ENCODE measurements at regions not wholly inside any gene's neighbourhood (a gene's known extent, or its start where the extent isn't known, plus 50 kb on each side); places are given as distances from the start of the nearest gene placed in this dataset.
"Not testable (repeated sequence)": the region's sequence is repeated elsewhere in the genome, so short reads cannot be mapped to it uniquely, and the experiment has no call there.

GRCh38 chr10:108039821-108040584 is 875.5 kb upstream of the SORCS1 start:
- Mint-ChIP-seq H3K4me3 (no peak overlapping the region), H3K9me3 (peaks cover 29% of the 10 kb centered on the region), H3K4me1 (ENCODE audit: low read depth) (no peaks in the 10 kb centered on the region), H3K27ac (no peak overlapping the region), H3K36me3 (ENCODE audit: low read depth) (no peaks in the 10 kb centered on the region), H3K27me3 (no peaks in the 10 kb centered on the region)

- no peaks in the 10 kb centered on the region for H3K4me1 Mint-ChIP-seq (ENCODE audit: low read depth)
- H3K4me3 Mint-ChIP-seq = no peak overlapping the region
- peaks cover 20% of the 10 kb centered on the region for H3K9me3 Mint-ChIP-seq
- no peaks in the 10 kb centered on the region for H3K36me3 Mint-ChIP-seq (ENCODE audit: low read depth)
- H3K27ac Mint-ChIP-seq = no peak overlapping the region
- no peaks in the 10 kb centered on the region for H3K27me3 Mint-ChIP-seq
Observed at GRCh38 chr10:108037061-108037460, 872.6 kb upstream of the SORCS1 start.

- no peaks in the 10 kb centered on the region for H3K27me3 Mint-ChIP-seq
- H3K36me3 Mint-ChIP-seq (ENCODE audit: low read depth) = no peaks in the 10 kb centered on the region
- no peak overlapping the region for H3K4me3 Mint-ChIP-seq
- H3K27ac Mint-ChIP-seq = no peak overlapping the region
- peaks cover 20% of the 10 kb centered on the region for H3K9me3 Mint-ChIP-seq
- H3K4me1 Mint-ChIP-seq (ENCODE audit: low read depth) = no peaks in the 10 kb centered on the region
Observed at GRCh38 chr10:108036265-108036664, 871.8 kb upstream of the SORCS1 start.

- H3K36me3 Mint-ChIP-seq (ENCODE audit: low read depth) = no peaks in the 10 kb centered on the region
- H3K4me1 Mint-ChIP-seq (ENCODE audit: low read depth) = no peaks in the 10 kb centered on the region
- peaks cover 19% of the 10 kb centered on the region for H3K9me3 Mint-ChIP-seq
- H3K27ac Mint-ChIP-seq = no peak overlapping the region
- no peak overlapping the region for H3K4me3 Mint-ChIP-seq
- no peaks in the 10 kb centered on the region for H3K27me3 Mint-ChIP-seq
Observed at GRCh38 chr10:108034829-108035228, 870.3 kb upstream of the SORCS1 start.

DNA sequence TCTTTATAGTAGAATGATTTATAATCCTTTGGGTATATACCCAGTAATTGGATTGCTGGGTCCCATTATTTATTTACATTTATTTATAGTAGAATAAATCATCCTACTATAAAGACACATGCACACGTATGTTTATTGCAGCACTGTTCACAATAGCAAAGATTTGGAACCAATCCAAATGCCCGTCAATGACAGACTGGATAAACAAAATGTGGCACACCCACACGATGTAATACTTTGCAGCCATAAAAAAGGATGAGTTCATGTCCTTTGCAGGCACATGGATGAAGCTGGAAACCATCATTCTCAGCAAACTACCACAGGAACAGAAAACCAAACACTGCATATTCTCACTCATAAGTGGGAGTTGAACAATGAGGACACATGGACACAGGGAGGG is 869.0 kb upstream of the SORCS1 start:
- H3K4me3 Mint-ChIP-seq; H3K36me3 Mint-ChIP-seq (ENCODE audit: low read depth); H3K27ac Mint-ChIP-seq; H3K27me3 Mint-ChIP-seq; H3K4me1 Mint-ChIP-seq (ENCODE audit: low read depth): not testable (repeated sequence)
- H3K9me3 Mint-ChIP-seq = peaks cover 12% of the 10 kb centered on the region

GRCh38 chr10:108031505-108031904 is 867.0 kb upstream of the SORCS1 start:
- Mint-ChIP-seq H3K4me1 (ENCODE audit: low read depth) (no peaks in the 10 kb centered on the region), H3K9me3 (peaks cover 7% of the 10 kb centered on the region), H3K27me3 (no peaks in the 10 kb centered on the region), H3K27ac (no peak overlapping the region), H3K4me3 (no peak overlapping the region), H3K36me3 (ENCODE audit: low read depth) (no peaks in the 10 kb centered on the region)

- Mint-ChIP-seq H3K27ac (no peak overlapping the region), H3K9me3 (peaks cover 4% of the 10 kb centered on the region), H3K4me1 (ENCODE audit: low read depth) (no peaks in the 10 kb centered on the region), H3K4me3 (no peak overlapping the region), H3K36me3 (ENCODE audit: low read depth) (no peaks in the 10 kb centered on the region), H3K27me3 (no peaks in the 10 kb centered on the region)
Observed at GRCh38 chr10:108014902-108015177, 850.3 kb upstream of the SORCS1 start.

- H3K36me3 Mint-ChIP-seq (ENCODE audit: low read depth) = no peaks in the 10 kb centered on the region
- no peak overlapping the region for H3K27ac Mint-ChIP-seq
Observed at GRCh38 chr10:108014145-108014901, 849.8 kb upstream of the SORCS1 start.

GRCh38 chr10:108005627-108006026 is 841.1 kb upstream of the SORCS1 start:
- no peaks in the 10 kb centered on the region for H3K36me3 Mint-ChIP-seq (ENCODE audit: low read depth)

More at GRCh38 chr10:108014145-108014901, 849.8 kb upstream of the SORCS1 start:
- H3K9me3 Mint-ChIP-seq = peaks cover 4% of the 10 kb centered on the region
- H3K27me3 Mint-ChIP-seq = no peaks in the 10 kb centered on the region
- no peak overlapping the region for H3K4me3 Mint-ChIP-seq
- no peaks in the 10 kb centered on the region for H3K4me1 Mint-ChIP-seq (ENCODE audit: low read depth)

GRCh38 chr10:108003576-108003975 is 839.1 kb upstream of the SORCS1 start:
- H3K4me3 Mint-ChIP-seq = no peak overlapping the region
- no peaks in the 10 kb centered on the region for H3K9me3 Mint-ChIP-seq
- H3K27ac Mint-ChIP-seq = no peak overlapping the region
- H3K4me1 Mint-ChIP-seq (ENCODE audit: low read depth) = no peaks in the 10 kb centered on the region
- no peaks in the 10 kb centered on the region for H3K27me3 Mint-ChIP-seq
- H3K36me3 Mint-ChIP-seq (ENCODE audit: low read depth) = no peaks in the 10 kb centered on the region

More at GRCh38 chr10:108005627-108006026, 841.1 kb upstream of the SORCS1 start:
- no peaks in the 10 kb centered on the region for H3K4me1 Mint-ChIP-seq (ENCODE audit: low read depth)
- H3K4me3 Mint-ChIP-seq = no peak overlapping the region
- H3K9me3 Mint-ChIP-seq = peaks cover 3% of the 10 kb centered on the region
- H3K27me3 Mint-ChIP-seq = no peaks in the 10 kb centered on the region
- no peak overlapping the region for H3K27ac Mint-ChIP-seq

DNA sequence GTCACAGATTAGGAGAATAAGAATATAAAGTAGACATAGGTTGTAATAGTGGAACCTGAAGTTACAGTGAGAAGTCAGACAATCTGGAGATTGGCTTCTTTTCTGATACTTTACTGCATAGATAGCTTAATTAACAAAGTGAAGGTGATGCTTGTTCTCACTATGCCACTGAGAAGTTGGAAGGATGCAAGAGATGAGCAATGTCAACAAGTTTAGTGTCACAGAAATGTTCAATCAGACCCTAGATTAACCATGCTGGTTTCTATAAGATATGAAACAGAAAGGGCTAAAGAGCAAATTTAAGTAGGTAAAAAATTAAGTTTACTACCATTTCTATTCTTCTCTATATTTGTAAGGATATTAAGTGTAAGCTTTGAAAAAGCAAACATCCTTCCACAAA is 838.6 kb upstream of the SORCS1 start:
- H3K27ac Mint-ChIP-seq = no peak overlapping the region
- no peaks in the 10 kb centered on the region for H3K9me3 Mint-ChIP-seq
- H3K36me3 Mint-ChIP-seq (ENCODE audit: low read depth) = no peaks in the 10 kb centered on the region
- no peaks in the 10 kb centered on the region for H3K4me1 Mint-ChIP-seq (ENCODE audit: low read depth)
- no peaks in the 10 kb centered on the region for H3K27me3 Mint-ChIP-seq
- no peak overlapping the region for H3K4me3 Mint-ChIP-seq

GRCh38 chr10:108000365-108000764 is 835.9 kb upstream of the SORCS1 start:
- no peaks in the 10 kb centered on the region for H3K4me1 Mint-ChIP-seq (ENCODE audit: low read depth)
- H3K36me3 Mint-ChIP-seq (ENCODE audit: low read depth) = no peaks in the 10 kb centered on the region
- no peak overlapping the region for H3K4me3 Mint-ChIP-seq

DNA sequence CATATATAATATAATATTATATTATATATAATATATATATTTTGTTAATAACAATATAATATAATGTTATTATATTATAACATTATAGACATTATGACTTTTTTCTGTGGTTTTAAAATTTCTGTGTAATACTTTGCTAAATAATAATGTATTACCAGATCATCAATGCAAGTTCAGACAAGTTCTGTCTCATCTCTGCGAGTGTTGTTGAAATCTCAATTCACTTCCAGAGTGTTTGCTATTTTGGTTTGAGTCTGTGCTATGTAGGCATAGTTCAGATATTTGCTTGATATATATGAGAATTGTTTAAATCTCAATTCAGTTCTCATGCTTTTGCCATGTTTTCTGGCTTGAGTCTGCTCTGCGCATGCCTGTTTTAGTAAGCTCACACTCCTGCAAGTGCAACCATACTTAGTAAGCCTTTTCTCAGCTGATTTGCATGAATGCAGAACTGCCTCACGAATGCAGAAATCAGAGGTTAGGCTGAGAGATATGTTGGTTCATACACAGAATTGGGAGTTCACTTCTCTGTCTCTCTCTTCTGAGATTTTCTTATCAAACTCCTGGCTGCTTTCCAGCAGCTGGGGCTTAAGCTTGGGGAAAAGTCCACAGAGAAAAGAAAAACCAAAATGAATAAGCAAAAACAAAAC is 830.2 kb upstream of the SORCS1 start:
- Mint-ChIP-seq H3K27ac (no peak overlapping the region), H3K27me3 (no peaks in the 10 kb centered on the region), H3K4me3 (no peak overlapping the region), H3K4me1 (ENCODE audit: low read depth) (no peaks in the 10 kb centered on the region), H3K9me3 (peaks cover 3% of the 10 kb centered on the region), H3K36me3 (ENCODE audit: low read depth) (no peaks in the 10 kb centered on the region)

More at GRCh38 chr10:108000365-108000764, 835.9 kb upstream of the SORCS1 start:
- no peaks in the 10 kb centered on the region for H3K27me3 Mint-ChIP-seq
- no peak overlapping the region for H3K27ac Mint-ChIP-seq
- peaks cover 3% of the 10 kb centered on the region for H3K9me3 Mint-ChIP-seq

- Mint-ChIP-seq H3K27me3 (no peaks in the 10 kb centered on the region), H3K9me3 (peaks cover 3% of the 10 kb centered on the region), H3K27ac (no peak overlapping the region), H3K4me1 (ENCODE audit: low read depth) (no peaks in the 10 kb centered on the region), H3K4me3 (no peak overlapping the region), H3K36me3 (ENCODE audit: low read depth) (no peaks in the 10 kb centered on the region)
Observed at GRCh38 chr10:107986571-107986970, 822.1 kb upstream of the SORCS1 start.

DNA sequence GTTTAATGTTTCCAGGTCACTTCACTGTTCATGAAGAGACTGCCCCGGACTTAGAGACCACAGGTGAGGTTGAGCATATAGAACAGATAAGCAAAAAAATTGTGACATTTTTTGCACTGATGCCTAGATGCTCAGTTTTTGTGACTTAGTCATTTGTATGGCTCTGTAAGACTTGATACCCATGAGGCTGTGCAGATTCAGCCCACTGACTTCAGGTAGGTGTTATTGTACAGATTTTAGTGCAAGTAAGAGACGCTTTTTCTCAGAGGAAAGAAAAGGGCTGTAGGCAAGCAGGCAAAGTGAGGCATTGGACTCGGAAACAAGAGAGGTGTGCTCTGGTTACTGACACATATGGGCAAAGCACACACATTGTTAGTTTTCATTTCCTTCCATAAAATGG is 820.1 kb upstream of the SORCS1 start:
- Mint-ChIP-seq H3K27ac (no peak overlapping the region), H3K4me1 (ENCODE audit: low read depth) (no peaks in the 10 kb centered on the region), H3K27me3 (no peaks in the 10 kb centered on the region), H3K4me3 (no peak overlapping the region), H3K9me3 (peaks cover 3% of the 10 kb centered on the region), H3K36me3 (ENCODE audit: low read depth) (no peaks in the 10 kb centered on the region)
